DND-41 (cell line): ENCODE measurements at regions not wholly inside any gene's neighbourhood (a gene's known extent, or its start where the extent isn't known, plus 50 kb on each side); places are given as distances from the start of the nearest gene placed in this dataset.
"Not testable (repeated sequence)": the region's sequence is repeated elsewhere in the genome, so short reads cannot be mapped to it uniquely, and the experiment has no call there.

Experiments used
- EZH2 ChIP-seq: IDR thresholded peaks from 3 replicates; pipeline ENCODE4 v1.6.1; 2012; ENCODE audit warnings: borderline replicate concordance, low read depth, mild to moderate bottlenecking, moderate library complexity, low read length, inconsistent platforms; ENCODE audit not compliant: severe bottlenecking
- TF ChIP-seq, protein P1 (sequence below): IDR thresholded peaks from 2 replicates; pipeline ENCODE4 v1.5.1; 2012; ENCODE audit warnings: borderline replicate concordance, low read length, moderate library complexity, mild to moderate bottlenecking; ENCODE audit not compliant: poor library complexity, severe bottlenecking; ENCODE audit errors: extremely low read depth

DNA sequence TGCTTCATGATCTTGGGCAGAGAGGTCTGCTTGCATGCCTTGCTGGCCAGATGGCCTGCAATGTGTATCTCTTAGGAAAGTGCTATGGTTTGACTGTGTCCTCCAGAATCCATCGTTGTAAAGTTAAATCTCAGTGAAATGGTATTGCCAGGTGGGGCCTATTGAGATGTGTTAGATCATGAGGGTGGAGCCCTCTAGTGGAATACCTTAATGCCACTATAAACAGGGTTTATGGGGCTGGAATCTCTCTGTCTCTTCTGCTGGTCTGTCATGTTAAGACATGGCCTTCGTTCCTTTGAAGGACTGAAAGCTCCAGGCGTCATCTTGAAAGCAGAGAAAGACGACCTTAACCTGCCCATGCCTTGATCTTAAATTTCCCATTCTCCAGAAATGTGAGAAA lies 411.1 kb downstream of the RPIA start:
- TF ChIP-seq EZH2 = not testable (repeated sequence)
- TF ChIP-seq, protein P1, sequence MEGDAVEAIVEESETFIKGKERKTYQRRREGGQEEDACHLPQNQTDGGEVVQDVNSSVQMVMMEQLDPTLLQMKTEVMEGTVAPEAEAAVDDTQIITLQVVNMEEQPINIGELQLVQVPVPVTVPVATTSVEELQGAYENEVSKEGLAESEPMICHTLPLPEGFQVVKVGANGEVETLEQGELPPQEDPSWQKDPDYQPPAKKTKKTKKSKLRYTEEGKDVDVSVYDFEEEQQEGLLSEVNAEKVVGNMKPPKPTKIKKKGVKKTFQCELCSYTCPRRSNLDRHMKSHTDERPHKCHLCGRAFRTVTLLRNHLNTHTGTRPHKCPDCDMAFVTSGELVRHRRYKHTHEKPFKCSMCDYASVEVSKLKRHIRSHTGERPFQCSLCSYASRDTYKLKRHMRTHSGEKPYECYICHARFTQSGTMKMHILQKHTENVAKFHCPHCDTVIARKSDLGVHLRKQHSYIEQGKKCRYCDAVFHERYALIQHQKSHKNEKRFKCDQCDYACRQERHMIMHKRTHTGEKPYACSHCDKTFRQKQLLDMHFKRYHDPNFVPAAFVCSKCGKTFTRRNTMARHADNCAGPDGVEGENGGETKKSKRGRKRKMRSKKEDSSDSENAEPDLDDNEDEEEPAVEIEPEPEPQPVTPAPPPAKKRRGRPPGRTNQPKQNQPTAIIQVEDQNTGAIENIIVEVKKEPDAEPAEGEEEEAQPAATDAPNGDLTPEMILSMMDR = not testable (repeated sequence)
